Endodermal cell (in vitro differentiated cells): ENCODE measurements at regions not wholly inside any gene's neighbourhood (a gene's known extent, or its start where the extent isn't known, plus 50 kb on each side); places are given as distances from the start of the nearest gene placed in this dataset.

ENCODE experiments used
- DNase-seq: peaks from one replicate; pipeline ENCODE4 v3.0.0-alpha.2; 2017
- H3K27ac ChIP-seq: 2 replicates; pipeline ENCODE4 v1.5.1; 2013; ENCODE audit warnings: mild to moderate bottlenecking, low read depth, low read length, moderate library complexity
- H3K27me3 ChIP-seq: 2 replicates; pipeline ENCODE4 v1.6.1; 2013; ENCODE audit warnings: mild to moderate bottlenecking, low read length, moderate library complexity; ENCODE audit not compliant: insufficient read depth, control insufficient read depth, poor library complexity, severe bottlenecking
- H3K36me3 ChIP-seq: 2 replicates; pipeline ENCODE4 v1.7.0; 2013; ENCODE audit warnings: mild to moderate bottlenecking, low read length, moderate library complexity; ENCODE audit not compliant: control insufficient read depth, insufficient read depth
- H3K4me1 ChIP-seq: one replicate; pipeline ENCODE4 v1.7.0; 2013; ENCODE audit warnings: low read length; ENCODE audit not compliant: control insufficient read depth, insufficient read depth
- H3K4me3 ChIP-seq: 2 replicates; pipeline ENCODE4 v1.5.1; 2013; ENCODE audit warnings: mild to moderate bottlenecking, low read length, moderate library complexity
- H3K9ac ChIP-seq: 2 replicates; pipeline ENCODE4 v1.6.1; 2013; ENCODE audit warnings: mild to moderate bottlenecking, low read length, moderate library complexity; ENCODE audit not compliant: poor library complexity, severe bottlenecking; ENCODE audit errors: extremely low read depth
- H3K9me3 ChIP-seq: 2 replicates; pipeline ENCODE4 v1.6.1; 2013; ENCODE audit warnings: mild to moderate bottlenecking, low read length, moderate library complexity; ENCODE audit not compliant: control insufficient read depth
- H3K27ac Mint-ChIP-seq: 2 replicates; pipeline ENCODE4 v1.8.0; 2020; ENCODE audit warnings: mixed read lengths
- H3K27me3 Mint-ChIP-seq: 2 replicates; pipeline ENCODE4 v1.8.0; 2021; ENCODE audit warnings: mild to moderate bottlenecking, mixed read lengths; ENCODE audit not compliant: insufficient read depth
- H3K36me3 Mint-ChIP-seq: 2 replicates; pipeline ENCODE4 v1.8.0; 2020; ENCODE audit warnings: low read depth, mixed read lengths
- H3K4me1 Mint-ChIP-seq: 2 replicates; pipeline ENCODE4 v1.8.0; 2020; ENCODE audit warnings: mixed read lengths
- H3K4me3 Mint-ChIP-seq: 2 replicates; pipeline ENCODE4 v1.8.0; 2020; ENCODE audit warnings: mild to moderate bottlenecking, moderate library complexity, mixed read lengths
- H3K9me3 Mint-ChIP-seq: 2 replicates; pipeline ENCODE4 v1.8.0; 2020; ENCODE audit warnings: mild to moderate bottlenecking, mixed read lengths
- CTCF ChIP-seq: fragments of 200-600 bp; sonication (generic); conservative IDR thresholded peaks from 2 replicates; pipeline ENCODE4 v1.5.0; 2021; ENCODE audit warnings: antibody characterized with exemption, mild to moderate bottlenecking
- WGBS, 2 experiments: methylation state at CpG; one replicate each; pipeline versions ENCODE4 v1.1.5 to v1.1.7; 2013; ENCODE audit warnings: missing lambda C conversion rate in 2 of 2, mixed read lengths in 1 of 2; ENCODE audit not compliant: insufficient coverage in 1 of 2, insufficient read length in 1 of 2; 5-methylcytosine and 5-hydroxymethylcytosine counted together

- Mint-ChIP-seq H3K9me3 (peaks cover 8% of the 10 kb centered on the region), H3K27ac (no peak overlapping the region), H3K4me1 (no peaks in the 10 kb centered on the region), H3K27me3 (no peaks in the 10 kb centered on the region), H3K36me3 (no peaks in the 10 kb centered on the region), H3K4me3 (no peak overlapping the region)
- WGBS, 2 experiments = 81 to 100% methylated on average over 2 to 5 of the region's 5 CpGs
- Histone ChIP-seq H3K4me3 (no peak overlapping the region), H3K9ac (no peak overlapping the region), H3K27me3 (no peaks in the 10 kb centered on the region), H3K36me3 (no peaks in the 10 kb centered on the region), H3K4me1 (no peaks in the 10 kb centered on the region), H3K27ac (no peak overlapping the region), H3K9me3 (no peaks in the 10 kb centered on the region)
- no peak for TF ChIP-seq CTCF
- no peak for DNase-seq
Measured at GRCh38 chr1:190975827-190976226, 498.2 kb upstream of the BRINP3 start.

- WGBS, 2 experiments = 97 to 100% methylated on average over 1 of the region's 1 CpG
- Histone ChIP-seq H3K4me3 (no peak overlapping the region), H3K9ac (no peak overlapping the region), H3K4me1 (no peaks in the 10 kb centered on the region), H3K9me3 (no peaks in the 10 kb centered on the region), H3K36me3 (no peaks in the 10 kb centered on the region), H3K27ac (no peak overlapping the region), H3K27me3 (no peaks in the 10 kb centered on the region)
- Mint-ChIP-seq H3K27ac (no peak overlapping the region), H3K9me3 (no peaks in the 10 kb centered on the region), H3K27me3 (no peaks in the 10 kb centered on the region), H3K4me3 (no peak overlapping the region), H3K4me1 (no peaks in the 10 kb centered on the region), H3K36me3 (no peaks in the 10 kb centered on the region)
- no peak for TF ChIP-seq CTCF
- no peak for DNase-seq
Measured at GRCh38 chr1:191002768-191003167, 525.1 kb upstream of the BRINP3 start.

GRCh38 chr1:191016765-191017164, 539.1 kb upstream of the BRINP3 start:
- no peaks in the 10 kb centered on the region for H3K36me3 ChIP-seq
- no peaks in the 10 kb centered on the region for H3K27me3 Mint-ChIP-seq
- H3K4me3 ChIP-seq = no peak overlapping the region
- no peaks in the 10 kb centered on the region for H3K4me1 Mint-ChIP-seq
- H3K27ac ChIP-seq = no peak overlapping the region
- no peak for DNase-seq
- H3K4me1 ChIP-seq = no peaks in the 10 kb centered on the region
- WGBS, 2 experiments = 85 to 92% methylated on average over 5 to 6 of the region's 6 CpGs
- no peak overlapping the region for H3K27ac Mint-ChIP-seq
- no peaks in the 10 kb centered on the region for H3K36me3 Mint-ChIP-seq
- no peak overlapping the region for H3K4me3 Mint-ChIP-seq
- H3K9ac ChIP-seq = no peak overlapping the region
- no peaks in the 10 kb centered on the region for H3K9me3 Mint-ChIP-seq
- no peaks in the 10 kb centered on the region for H3K27me3 ChIP-seq
- no peak for TF ChIP-seq CTCF
- H3K9me3 ChIP-seq = no peaks in the 10 kb centered on the region
